Stomach (tissue), 8 donors: ENCODE measurements at regions not wholly inside any gene's neighbourhood (a gene's known extent, or its start where the extent isn't known, plus 50 kb on each side); places are given as distances from the start of the nearest gene placed in this dataset.

Source experiments
- DNase-seq, 2 donors: peaks; one replicate each; pipeline versions ENCODE4 v3.0.0 to v3.0.0-alpha.2; 2013 to 2019
- H3K27ac ChIP-seq, 5 donors: fragments of 200-600 bp in 4 of 5; sonication (generic) in 4 of 5; one replicate each; pipeline ENCODE4 v1.5.1; 2013 to 2019; ENCODE audit warnings: mild to moderate bottlenecking in 1 of 5, moderate library complexity in 1 of 5
- H3K27me3 ChIP-seq, 3 donors: fragments of 200-600 bp; sonication (generic); one replicate each; pipeline ENCODE4 v1.5.1; 2017 to 2019; ENCODE audit warnings: mixed run types in 1 of 3
- H3K36me3 ChIP-seq, 4 donors: fragments of 200-600 bp; sonication (generic); 1 replicate in 3 of 4; 2 replicates in 1 of 4; pipeline ENCODE4 v1.5.1; 2016 to 2019
- H3K4me1 ChIP-seq, 4 donors: fragments of 200-600 bp; sonication (generic); one replicate each; pipeline ENCODE4 v1.5.1; 2016 to 2019
- H3K4me3 ChIP-seq, 4 donors: fragments of 200-600 bp; sonication (generic) in 3 of 4; one replicate each; pipeline ENCODE4 v1.5.1; 2016 to 2019; ENCODE audit warnings: mild to moderate bottlenecking in 1 of 4
- H3K9me3 ChIP-seq, 4 donors: fragments of 200-600 bp; sonication (generic); one replicate each; pipeline ENCODE4 v1.5.1; 2016 to 2019
- EP300 ChIP-seq: sonication (generic); formaldehyde crosslinking; IDR thresholded peaks from one replicate; pipeline ENCODE4 v1.6.1; 2017; ENCODE audit warnings: antibody characterized with exemption
- POLR2A ChIP-seq, 4 donors: fragments of 450-650 bp; IDR thresholded peaks; one replicate each; pipeline ENCODE4 v1.6.1; 2016; ENCODE audit warnings: antibody characterized with exemption in 4 of 4, control low read depth in 2 of 4, mild to moderate bottlenecking in 1 of 4, moderate library complexity in 1 of 4
- POLR2AphosphoS5 ChIP-seq, 3 donors: sonication (generic); formaldehyde crosslinking; IDR thresholded peaks; one replicate each; pipeline ENCODE4 v1.6.1; 2016; ENCODE audit warnings: antibody characterized with exemption in 3 of 3
- WGBS, 5 donors: extraction: QIAGEN DNeasy Blood & Tissue Kit in 3 of 5; methylation state at CpG; one replicate each; pipeline versions ENCODE4 v1.1.5 to v1.1.7; 2013 to 2018; 5-methylcytosine and 5-hydroxymethylcytosine counted together
- intact Hi-C: fragments of 100-400 bp; cut with DNase I; formaldehyde crosslinking; loops from one replicate; pipeline ENCODE4 v1.15.1; 2023; ENCODE audit warnings: low total_unique reads
- TF ChIP-seq, protein P1 (sequence below), 7 experiments: fragments of 450-650 bp in 4 of 7; fragments of 200-600 bp in 3 of 7; sonication (generic) in 3 of 7; IDR thresholded peaks; one replicate each; pipeline ENCODE4 v1.5.1; 2016 to 2019; ENCODE audit warnings: antibody characterized with exemption in 7 of 7, control low read depth in 2 of 7, mild to moderate bottlenecking in 1 of 7
- donor health status: healthy with polysubstance abuse.
- donor health status: Bipolar disorder and iron deficiency.
- donor health status: healthy.

DNA sequence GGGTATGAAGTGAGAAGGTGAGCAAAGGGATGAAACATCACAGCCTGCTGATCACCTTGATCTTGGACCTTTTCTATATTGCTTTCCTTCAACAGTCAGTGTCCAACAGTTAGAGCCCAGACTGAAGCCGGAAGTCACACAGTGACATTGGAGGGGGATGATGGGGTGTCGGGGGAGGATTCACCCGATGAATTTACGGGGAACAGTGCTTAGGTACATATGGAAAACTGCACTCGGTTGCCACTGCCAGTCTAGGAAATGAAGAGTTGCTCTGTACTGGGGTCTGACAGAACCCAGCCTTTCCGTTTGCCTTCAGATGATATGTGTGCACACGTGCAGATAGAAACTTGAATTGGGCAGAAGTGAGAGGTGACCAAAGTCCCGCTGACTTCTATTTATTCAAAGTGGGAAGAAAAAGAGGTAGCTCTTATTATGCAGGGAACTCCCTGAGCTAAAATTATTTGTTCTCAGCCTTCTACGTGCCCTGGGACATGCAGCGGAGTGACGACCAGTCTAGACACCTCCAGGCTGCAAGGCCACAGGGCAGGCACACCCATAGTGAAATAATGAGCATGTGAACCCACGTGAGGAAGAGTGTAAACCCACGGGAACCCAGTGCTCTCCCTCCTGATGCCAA is 107.2 kb upstream of the INHBA start:
- no peak for TF ChIP-seq POLR2A (IDR thresholded peaks at IDR 0.05)
- TF ChIP-seq EP300, result no peak
- TF ChIP-seq POLR2AphosphoS5 (IDR thresholded peaks at IDR 0.05), result no peak
- TF ChIP-seq, protein P1, sequence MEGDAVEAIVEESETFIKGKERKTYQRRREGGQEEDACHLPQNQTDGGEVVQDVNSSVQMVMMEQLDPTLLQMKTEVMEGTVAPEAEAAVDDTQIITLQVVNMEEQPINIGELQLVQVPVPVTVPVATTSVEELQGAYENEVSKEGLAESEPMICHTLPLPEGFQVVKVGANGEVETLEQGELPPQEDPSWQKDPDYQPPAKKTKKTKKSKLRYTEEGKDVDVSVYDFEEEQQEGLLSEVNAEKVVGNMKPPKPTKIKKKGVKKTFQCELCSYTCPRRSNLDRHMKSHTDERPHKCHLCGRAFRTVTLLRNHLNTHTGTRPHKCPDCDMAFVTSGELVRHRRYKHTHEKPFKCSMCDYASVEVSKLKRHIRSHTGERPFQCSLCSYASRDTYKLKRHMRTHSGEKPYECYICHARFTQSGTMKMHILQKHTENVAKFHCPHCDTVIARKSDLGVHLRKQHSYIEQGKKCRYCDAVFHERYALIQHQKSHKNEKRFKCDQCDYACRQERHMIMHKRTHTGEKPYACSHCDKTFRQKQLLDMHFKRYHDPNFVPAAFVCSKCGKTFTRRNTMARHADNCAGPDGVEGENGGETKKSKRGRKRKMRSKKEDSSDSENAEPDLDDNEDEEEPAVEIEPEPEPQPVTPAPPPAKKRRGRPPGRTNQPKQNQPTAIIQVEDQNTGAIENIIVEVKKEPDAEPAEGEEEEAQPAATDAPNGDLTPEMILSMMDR (IDR thresholded peaks at IDR 0.05), result no peak

DNA sequence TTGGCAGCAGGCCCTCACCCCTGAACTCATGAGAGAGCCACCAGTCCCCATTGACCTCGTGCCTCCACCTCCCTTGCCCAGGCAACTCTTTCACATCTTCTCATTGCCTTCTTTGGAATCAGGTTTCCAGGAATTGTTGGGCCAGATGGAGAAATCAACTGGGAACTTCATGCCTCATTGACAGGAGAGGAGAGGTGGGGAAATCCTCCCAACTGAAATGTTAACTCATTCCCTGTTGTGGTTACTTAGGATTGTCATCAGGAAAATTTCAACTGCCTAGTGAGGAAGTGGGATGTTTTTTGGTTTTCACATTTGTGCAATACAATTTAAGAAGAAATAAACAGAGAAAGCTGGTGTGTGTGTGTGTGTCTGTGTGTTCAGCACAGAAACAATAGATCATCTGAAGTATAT is 106.6 kb upstream of the INHBA start:
- intact Hi-C loops, result no loop called here
- H3K4me3 ChIP-seq, result no peak overlapping the region
- WGBS, 5 donors, result 48 to 71% (median 63%) methylated on average over 1 of the region's 1 CpG
- H3K27me3 ChIP-seq, result no peaks in the 10 kb centered on the region
- no peak for DNase-seq
- no peaks in the 10 kb centered on the region for H3K4me1 ChIP-seq
- H3K36me3 ChIP-seq, result no peaks in the 10 kb centered on the region
- H3K9me3 ChIP-seq, result peaks cover 0 to 4% (median 2%) of the 10 kb centered on the region in 4 donors
- TF ChIP-seq POLR2A (IDR thresholded peaks at IDR 0.05) (no peak), POLR2AphosphoS5 (IDR thresholded peaks at IDR 0.05) (no peak), EP300 (no peak)
- TF ChIP-seq, protein P1 (IDR thresholded peaks at IDR 0.05), result no peak
- no peak overlapping the region for H3K27ac ChIP-seq

More for the DNA sequence above, 107.2 kb upstream of the INHBA start:
- H3K36me3 ChIP-seq, result no peaks in the 10 kb centered on the region
- intact Hi-C loops, result no loop called here
- H3K4me1 ChIP-seq, result no peaks in the 10 kb centered on the region
- no peak for DNase-seq
- 80 to 84% (median 83%) methylated on average over 13 of the region's 13 CpGs for WGBS, 5 donors
- no peak overlapping the region for H3K27ac ChIP-seq
- no peaks in the 10 kb centered on the region for H3K27me3 ChIP-seq
- peaks cover 0 to 4% (median 2%) of the 10 kb centered on the region in 4 donors for H3K9me3 ChIP-seq
- no peak overlapping the region for H3K4me3 ChIP-seq

DNA sequence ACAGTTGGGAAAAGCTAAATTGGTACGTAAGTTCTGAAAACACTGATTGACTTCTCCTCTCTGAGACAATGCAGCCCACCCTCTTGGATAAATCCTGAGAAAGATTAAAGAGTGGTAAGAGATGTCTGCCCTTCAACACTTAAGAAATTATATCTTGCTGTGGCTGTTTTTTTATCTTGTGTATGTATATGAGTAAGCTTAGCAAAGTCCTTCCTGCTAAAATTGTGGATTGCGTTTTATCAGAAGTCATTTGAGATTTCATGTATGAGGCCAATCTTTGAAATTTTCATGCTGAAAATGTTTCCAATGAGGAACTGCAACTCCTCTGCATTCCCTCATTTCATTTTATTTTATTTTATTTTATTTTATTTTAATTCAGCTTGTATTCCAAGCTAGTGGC is 106.2 kb upstream of the INHBA start:
- 75 to 89% (median 84%) methylated on average over 2 of the region's 2 CpGs for WGBS, 5 donors
- no peaks in the 10 kb centered on the region for H3K27me3 ChIP-seq
- no peak overlapping the region for H3K4me3 ChIP-seq
- peaks cover 0 to 4% (median 2%) of the 10 kb centered on the region in 4 donors for H3K9me3 ChIP-seq
- no peaks in the 10 kb centered on the region for H3K4me1 ChIP-seq
- no peaks in the 10 kb centered on the region for H3K36me3 ChIP-seq
- intact Hi-C loops, result no loop called here
- TF ChIP-seq POLR2AphosphoS5 (IDR thresholded peaks at IDR 0.05) (no peak), POLR2A (IDR thresholded peaks at IDR 0.05) (no peak), EP300 (no peak)
- TF ChIP-seq, protein P1 (IDR thresholded peaks at IDR 0.05), result no peak
- no peak for DNase-seq
- no peak overlapping the region for H3K27ac ChIP-seq

DNA sequence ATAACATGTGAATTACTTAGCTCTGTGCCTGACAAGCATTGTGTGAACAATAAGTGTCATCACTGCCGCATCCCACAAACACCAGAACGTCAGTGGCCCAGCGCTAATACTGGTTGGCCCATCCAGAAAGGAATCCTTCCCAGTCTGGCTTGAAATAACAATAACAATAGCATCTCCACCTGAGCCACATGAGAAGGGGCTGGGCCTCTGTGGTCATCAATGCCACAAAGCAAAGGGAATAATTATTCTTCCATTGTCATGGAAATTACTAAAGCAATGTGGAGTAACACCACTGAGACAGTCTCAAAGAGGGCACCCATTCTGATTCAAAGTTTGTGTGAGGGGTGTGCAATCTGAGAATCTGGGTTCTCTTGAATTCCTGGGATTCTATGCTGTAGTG is 105.7 kb upstream of the INHBA start:
- peaks cover 0 to 4% (median 2%) of the 10 kb centered on the region in 4 donors for H3K9me3 ChIP-seq
- 78 to 89% (median 86%) methylated on average over 3 of the region's 3 CpGs for WGBS, 5 donors
- no peak overlapping the region for H3K27ac ChIP-seq
- no peaks in the 10 kb centered on the region for H3K36me3 ChIP-seq
- no peaks in the 10 kb centered on the region for H3K27me3 ChIP-seq
- intact Hi-C loops, result no loop called here
- H3K4me3 ChIP-seq, result no peak overlapping the region
- TF ChIP-seq, protein P1 (IDR thresholded peaks at IDR 0.05), result no peak
- TF ChIP-seq POLR2A (IDR thresholded peaks at IDR 0.05), result no peak
- TF ChIP-seq POLR2AphosphoS5 (IDR thresholded peaks at IDR 0.05), result no peak
- TF ChIP-seq EP300, result no peak
- H3K4me1 ChIP-seq, result no peaks in the 10 kb centered on the region
- DNase-seq, result no peak
